HEK293 (cell line): ENCODE measurements at regions not wholly inside any gene's neighbourhood (a gene's known extent, or its start where the extent isn't known, plus 50 kb on each side); places are given as distances from the start of the nearest gene placed in this dataset.

ENCODE experiments used
- CTCF ChIA-PET: fragments of 350-600 bp; formaldehyde crosslinking; extraction: SDS; loops from one replicate; lab custom pipeline; 2021; ENCODE audit warnings: antibody characterized with exemption; lab: Yijun Ruan, JAX
- POLR2A ChIA-PET: fragments of 300-600 bp; formaldehyde crosslinking; extraction: SDS; loops from one replicate; lab custom pipeline; 2020; ENCODE audit warnings: antibody characterized with exemption, inconsistent platforms; lab: Yijun Ruan, JAX
- H3K27ac ChIP-seq: fragments of 200-500 bp; sonication (Bioruptor generic); 2 replicates; pipeline ENCODE4 v1.5.1; 2014; ENCODE audit warnings: low read depth, low read length, control low read depth, inconsistent platforms; ENCODE audit errors: extremely low read depth
- H3K36me3 ChIP-seq, 2 experiments: fragments of 200-500 bp in 1 of 2; sonication (Bioruptor generic) in 1 of 2; 1 replicate in 1 of 2; 2 replicates in 1 of 2; pipeline ENCODE4 v1.5.1; 2014 to 2017; ENCODE audit warnings: inconsistent platforms in 2 of 2, low read length in 2 of 2; ENCODE audit not compliant: control insufficient read depth in 2 of 2, insufficient read depth in 1 of 2
- H3K4me1 ChIP-seq: fragments of 200-500 bp; sonication (Bioruptor generic); 2 replicates; pipeline ENCODE4 v1.5.1; 2014; ENCODE audit warnings: mild to moderate bottlenecking, low read length, inconsistent platforms; ENCODE audit not compliant: control insufficient read depth, insufficient read depth
- H3K4me3 ChIP-seq: 2 replicates; pipeline ENCODE4 v1.5.1; 2011; ENCODE audit warnings: low read depth, mild to moderate bottlenecking, control low read depth, low read length, moderate library complexity
- H3K9me3 ChIP-seq: fragments of 200-500 bp; sonication (Bioruptor generic); 2 replicates; pipeline ENCODE4 v1.5.1; 2014; ENCODE audit warnings: low read depth, low read length, inconsistent platforms; ENCODE audit not compliant: control insufficient read depth, insufficient read depth
- EGR2 ChIP-seq: fragments of 450-650 bp; formaldehyde crosslinking; IDR thresholded peaks from 2 replicates; pipeline ENCODE4 v1.5.1; 2016; ENCODE audit warnings: low read depth, missing biosample characterization, missing genetic modification characterization
- GLIS1 ChIP-seq: fragments of 450-650 bp; formaldehyde crosslinking; IDR thresholded peaks from 2 replicates; pipeline ENCODE4 v1.5.1; 2016; ENCODE audit warnings: missing biosample characterization, missing genetic modification characterization
- SP7 ChIP-seq: fragments of 450-650 bp; formaldehyde crosslinking; IDR thresholded peaks from 2 replicates; pipeline ENCODE4 v1.5.1; 2016; ENCODE audit warnings: missing biosample characterization, missing genetic modification characterization
- TCF7L2 ChIP-seq: IDR thresholded peaks from 2 replicates; pipeline ENCODE4 v1.6.1; 2011; ENCODE audit warnings: low read depth, mild to moderate bottlenecking, inconsistent platforms, low read length, moderate library complexity, borderline replicate concordance
- YY2 ChIP-seq: fragments of 450-650 bp; formaldehyde crosslinking; IDR thresholded peaks from 2 replicates; pipeline ENCODE4 v1.5.1; 2016; ENCODE audit warnings: missing biosample characterization, missing genetic modification characterization
- ZBTB17 ChIP-seq: fragments of 450-650 bp; formaldehyde crosslinking; IDR thresholded peaks from 2 replicates; pipeline ENCODE4 v1.5.1; 2016; ENCODE audit warnings: missing biosample characterization, missing genetic modification characterization
- ZBTB26 ChIP-seq: fragments of 450-650 bp; formaldehyde crosslinking; optimal IDR thresholded peaks from 2 replicates; pipeline ENCODE3; 2016; ENCODE audit warnings: missing biosample characterization, mild to moderate bottlenecking, missing genetic modification characterization
- ZNF274 ChIP-seq, 2 experiments: fragments of 200-500 bp in 1 of 2; fragments of 450-650 bp in 1 of 2; sonication (Bioruptor generic) in 1 of 2; formaldehyde crosslinking in 1 of 2; IDR thresholded peaks; 2 replicates each; pipeline versions ENCODE4 v1.5.1 to v1.6.1; 2014 to 2016; ENCODE audit warnings: borderline replicate concordance in 1 of 2, inconsistent platforms in 1 of 2, low read length in 1 of 2, missing biosample characterization in 1 of 2, missing genetic modification characterization in 1 of 2
- ZNF280D ChIP-seq: fragments of 450-650 bp; formaldehyde crosslinking; IDR thresholded peaks from 2 replicates; pipeline ENCODE4 v1.5.1; 2016; ENCODE audit warnings: missing biosample characterization, missing genetic modification characterization
- ZNF37A ChIP-seq: fragments of 450-650 bp; IDR thresholded peaks from 2 replicates; pipeline ENCODE4 v1.5.1; 2018; ENCODE audit warnings: missing biosample characterization, missing genetic modification characterization
- ZNF423 ChIP-seq: fragments of 450-650 bp; formaldehyde crosslinking; IDR thresholded peaks from 2 replicates; pipeline ENCODE4 v1.5.1; 2016; ENCODE audit warnings: missing biosample characterization, missing genetic modification characterization
- ZNF560 ChIP-seq: fragments of 450-650 bp; formaldehyde crosslinking; IDR thresholded peaks from 2 replicates; pipeline ENCODE4 v1.5.1; 2017; ENCODE audit warnings: missing biosample characterization, missing genetic modification characterization, borderline replicate concordance
- ZSCAN18 ChIP-seq: fragments of 450-650 bp; formaldehyde crosslinking; IDR thresholded peaks from 2 replicates; pipeline ENCODE4 v1.5.1; 2016; ENCODE audit warnings: missing biosample characterization, missing genetic modification characterization
- TF ChIP-seq, protein P1 (sequence below): fragments of 450-650 bp; formaldehyde crosslinking; IDR thresholded peaks from 2 replicates; pipeline ENCODE4 v1.5.1; 2016; ENCODE audit warnings: missing biosample characterization, missing genetic modification characterization
- TF ChIP-seq, protein P2 (sequence below): fragments of 450-650 bp; formaldehyde crosslinking; IDR thresholded peaks from 2 replicates; pipeline ENCODE4 v1.5.1; 2016; ENCODE audit warnings: missing biosample characterization, missing genetic modification characterization

DNA sequence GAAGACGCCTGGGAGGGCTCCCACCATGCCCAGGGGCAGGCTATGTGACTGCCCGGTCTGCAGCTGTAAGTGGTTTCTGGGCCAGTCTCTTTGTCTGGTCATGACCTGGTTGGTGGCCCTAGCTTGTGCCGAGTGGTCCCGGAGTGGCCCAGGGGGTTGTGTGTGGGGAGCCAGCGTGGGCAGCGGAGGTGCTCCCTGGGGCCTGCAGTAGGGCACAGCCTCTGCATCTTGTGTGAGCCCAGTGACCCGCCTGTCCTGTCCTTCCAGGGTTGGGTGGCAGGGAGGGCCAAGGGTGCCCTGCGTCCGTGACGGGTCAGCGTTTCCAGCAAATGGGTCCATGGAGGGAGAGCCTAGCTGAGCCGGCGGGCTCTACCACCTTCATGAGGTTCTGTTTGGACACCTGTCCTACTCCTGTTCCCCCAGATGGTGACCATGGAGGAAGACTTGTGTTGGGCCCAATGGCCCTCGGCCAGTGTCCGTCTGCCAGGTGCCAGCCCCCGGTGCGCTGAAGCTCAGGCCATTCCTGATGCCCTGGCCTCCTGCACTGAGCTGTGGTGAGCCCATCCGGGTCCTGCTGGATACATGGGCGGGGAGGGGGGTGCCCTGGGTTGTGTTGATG lies 215.4 kb downstream of the SNRPN start (continued):
- no peak for TF ChIP-seq ZSCAN18
- no peak for TF ChIP-seq ZNF560
- TF ChIP-seq ZNF274 (IDR thresholded peaks at IDR 0.05; ENCODE audit: low read length): no peak
- no peak for TF ChIP-seq ZNF274 (tag by site-specific recombination; IDR thresholded peaks at IDR 0.05; ENCODE audit: borderline replicate concordance)
- TF ChIP-seq EGR2: no peak
- TF ChIP-seq GLIS1 (tag by site-specific recombination): no peak

GRCh38 chr15:25170781-25171110 lies 216.0 kb downstream of the SNRPN start:
- Histone ChIP-seq H3K9me3 (no peaks in the 10 kb centered on the region), H3K36me3 (no peaks in the 10 kb centered on the region), H3K27ac (no peak overlapping the region), H3K4me1 (no peaks in the 10 kb centered on the region), H3K4me3 (no peak overlapping the region)
- POLR2A ChIA-PET: no interaction called here
- TF ChIP-seq TCF7L2 (no peak), ZBTB26 (tag by site-specific recombination) (no peak), YY2 (no peak), SP7 (tag by site-specific recombination) (no peak), ZBTB17 (no peak), ZNF274 (IDR thresholded peaks at IDR 0.05; ENCODE audit: low read length) (no peak), ZNF274 (tag by site-specific recombination; IDR thresholded peaks at IDR 0.05; ENCODE audit: borderline replicate concordance) (no peak), GLIS1 (tag by site-specific recombination) (no peak), ZNF280D (tag by site-specific recombination) (no peak), ZNF423 (no peak), ZNF37A (tag by site-specific recombination) (no peak)
- TF ChIP-seq, protein P1, sequence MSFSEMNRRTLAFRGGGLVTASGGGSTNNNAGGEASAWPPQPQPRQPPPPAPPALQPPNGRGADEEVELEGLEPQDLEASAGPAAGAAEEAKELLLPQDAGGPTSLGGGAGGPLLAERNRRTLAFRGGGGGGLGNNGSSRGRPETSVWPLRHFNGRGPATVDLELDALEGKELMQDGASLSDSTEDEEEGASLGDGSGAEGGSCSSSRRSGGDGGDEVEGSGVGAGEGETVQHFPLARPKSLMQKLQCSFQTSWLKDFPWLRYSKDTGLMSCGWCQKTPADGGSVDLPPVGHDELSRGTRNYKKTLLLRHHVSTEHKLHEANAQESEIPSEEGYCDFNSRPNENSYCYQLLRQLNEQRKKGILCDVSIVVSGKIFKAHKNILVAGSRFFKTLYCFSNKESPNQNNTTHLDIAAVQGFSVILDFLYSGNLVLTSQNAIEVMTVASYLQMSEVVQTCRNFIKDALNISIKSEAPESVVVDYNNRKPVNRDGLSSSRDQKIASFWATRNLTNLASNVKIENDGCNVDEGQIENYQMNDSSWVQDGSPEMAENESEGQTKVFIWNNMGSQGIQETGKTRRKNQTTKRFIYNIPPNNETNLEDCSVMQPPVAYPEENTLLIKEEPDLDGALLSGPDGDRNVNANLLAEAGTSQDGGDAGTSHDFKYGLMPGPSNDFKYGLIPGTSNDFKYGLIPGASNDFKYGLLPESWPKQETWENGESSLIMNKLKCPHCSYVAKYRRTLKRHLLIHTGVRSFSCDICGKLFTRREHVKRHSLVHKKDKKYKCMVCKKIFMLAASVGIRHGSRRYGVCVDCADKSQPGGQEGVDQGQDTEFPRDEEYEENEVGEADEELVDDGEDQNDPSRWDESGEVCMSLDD (tag by site-specific recombination): no peak
- TF ChIP-seq, protein P2, sequence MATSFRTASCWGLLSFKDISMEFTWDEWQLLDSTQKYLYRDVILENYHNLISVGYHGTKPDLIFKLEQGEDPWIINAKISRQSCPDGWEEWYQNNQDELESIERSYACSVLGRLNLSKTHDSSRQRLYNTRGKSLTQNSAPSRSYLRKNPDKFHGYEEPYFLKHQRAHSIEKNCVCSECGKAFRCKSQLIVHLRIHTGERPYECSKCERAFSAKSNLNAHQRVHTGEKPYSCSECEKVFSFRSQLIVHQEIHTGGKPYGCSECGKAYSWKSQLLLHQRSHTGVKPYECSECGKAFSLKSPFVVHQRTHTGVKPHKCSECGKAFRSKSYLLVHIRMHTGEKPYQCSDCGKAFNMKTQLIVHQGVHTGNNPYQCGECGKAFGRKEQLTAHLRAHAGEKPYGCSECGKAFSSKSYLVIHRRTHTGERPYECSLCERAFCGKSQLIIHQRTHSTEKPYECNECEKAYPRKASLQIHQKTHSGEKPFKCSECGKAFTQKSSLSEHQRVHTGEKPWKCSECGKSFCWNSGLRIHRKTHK (tag by site-specific recombination): no peak
- CTCF ChIA-PET: no interaction called here
